T-helper 17 cell (primary cell): ENCODE measurements at regions not wholly inside any gene's neighbourhood (a gene's known extent, or its start where the extent isn't known, plus 50 kb on each side); places are given as distances from the start of the nearest gene placed in this dataset.

Experiments
- ATAC-seq: fragments of 150-1000 bp; cut with Tn5 transposase; 2 replicates; pipeline ENCODE4 v1.10.0; 2021; ENCODE audit warnings: mild to moderate bottlenecking, moderate library complexity
- DNase-seq, 3 donors: peaks; one replicate each; pipeline versions ENCODE4 v3.0.0 to v3.0.0-alpha.2; 2020 to 2021
- H3K9me3 ChIP-seq: one replicate; pipeline ENCODE4 v1.7.0; 2013; ENCODE audit warnings: low read length, mild to moderate bottlenecking; ENCODE audit not compliant: control insufficient read depth, poor library complexity, severe bottlenecking
- H3K27ac Mint-ChIP-seq: one replicate; pipeline ENCODE4 v1.8.0; 2022; ENCODE audit warnings: mild to moderate bottlenecking, moderate library complexity, mixed read lengths
- H3K27me3 Mint-ChIP-seq: one replicate; pipeline ENCODE4 v1.8.0; 2022; ENCODE audit warnings: mixed read lengths
- H3K36me3 Mint-ChIP-seq: one replicate; pipeline ENCODE4 v1.8.0; 2022; ENCODE audit warnings: low read depth, mixed read lengths
- H3K4me1 Mint-ChIP-seq: one replicate; pipeline ENCODE4 v1.8.0; 2022; ENCODE audit warnings: mild to moderate bottlenecking, mixed read lengths
- H3K4me3 Mint-ChIP-seq: one replicate; pipeline ENCODE4 v1.8.0; 2022; ENCODE audit warnings: mild to moderate bottlenecking, moderate library complexity, mixed read lengths

DNA sequence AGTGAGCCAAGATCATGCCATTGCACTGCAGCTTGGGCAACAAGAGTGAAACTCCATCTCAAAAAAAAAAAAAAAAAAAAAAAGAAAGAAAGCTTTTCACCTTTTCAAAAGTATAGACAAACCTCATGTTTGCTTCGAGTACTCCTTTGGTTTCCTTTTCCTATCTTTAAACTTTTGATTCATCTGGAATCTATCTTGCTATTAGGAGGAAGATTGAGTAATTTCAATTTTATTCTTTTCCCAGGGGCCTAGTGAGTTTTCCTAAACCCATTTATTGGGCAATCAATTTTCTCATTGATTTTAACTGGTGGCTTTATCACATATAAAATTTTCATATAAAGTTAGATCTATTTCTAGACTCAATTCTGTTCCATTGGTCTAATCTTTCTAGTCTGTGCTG, 190.5 kb upstream of the VEPH1 start:
- no peaks in the 10 kb centered on the region for H3K4me1 Mint-ChIP-seq
- DNase-seq (no peak), ATAC-seq (no peak)
- H3K27me3 Mint-ChIP-seq, result no peaks in the 10 kb centered on the region
- no peaks in the 10 kb centered on the region for H3K36me3 Mint-ChIP-seq
- H3K9me3 ChIP-seq, result no peaks in the 10 kb centered on the region
- no peak overlapping the region for H3K27ac Mint-ChIP-seq
- H3K4me3 Mint-ChIP-seq, result no peak overlapping the region

DNA sequence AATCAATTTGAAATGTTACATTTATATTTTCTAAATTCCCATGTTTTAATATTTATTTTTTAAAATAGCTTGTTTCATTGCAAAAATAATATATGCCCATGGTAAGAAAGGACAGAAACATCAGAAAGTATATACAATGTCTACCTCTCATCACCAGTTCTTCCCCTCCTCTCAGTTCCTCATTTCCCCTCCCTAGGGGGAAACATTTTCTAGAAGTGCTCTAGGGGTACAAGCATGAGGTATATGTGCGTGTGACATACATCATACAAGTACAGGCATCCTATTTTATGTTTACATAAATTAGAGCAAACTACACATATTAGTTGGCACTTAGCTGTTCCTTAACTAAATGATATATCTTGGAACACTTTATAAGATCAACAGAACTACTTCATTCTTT, 189.3 kb upstream of the VEPH1 start:
- no peak for ATAC-seq
- no peak for DNase-seq
- Mint-ChIP-seq H3K36me3 (no peaks in the 10 kb centered on the region), H3K27ac (no peak overlapping the region), H3K4me1 (no peaks in the 10 kb centered on the region), H3K27me3 (no peaks in the 10 kb centered on the region), H3K4me3 (no peak overlapping the region)
- H3K9me3 ChIP-seq, result no peaks in the 10 kb centered on the region

DNA sequence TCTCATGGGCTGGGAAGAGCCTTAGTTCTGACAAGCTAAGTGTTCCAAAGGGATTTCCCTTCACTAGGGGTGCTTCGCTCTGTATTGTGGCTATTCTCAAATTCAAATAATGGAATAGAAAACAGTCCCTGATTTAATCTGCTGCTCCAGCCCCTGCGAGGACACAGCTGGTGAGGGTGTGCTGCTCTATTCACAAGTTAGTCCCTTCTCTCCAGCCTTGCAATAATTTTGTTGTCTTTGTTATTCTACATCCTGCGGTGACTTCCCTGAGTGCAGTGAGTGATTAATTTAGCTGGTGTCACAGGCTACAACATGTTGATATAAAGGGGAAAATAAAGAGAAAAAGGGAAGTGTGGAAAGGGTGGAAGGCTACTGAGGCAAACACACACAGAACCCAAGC, 180.5 kb upstream of the VEPH1 start:
- Mint-ChIP-seq H3K27ac (no peak overlapping the region), H3K27me3 (peaks cover 2% of the 10 kb centered on the region), H3K4me1 (no peaks in the 10 kb centered on the region), H3K4me3 (no peak overlapping the region), H3K36me3 (no peaks in the 10 kb centered on the region)
- ATAC-seq (no peak), DNase-seq (no peak)
- no peaks in the 10 kb centered on the region for H3K9me3 ChIP-seq

DNA sequence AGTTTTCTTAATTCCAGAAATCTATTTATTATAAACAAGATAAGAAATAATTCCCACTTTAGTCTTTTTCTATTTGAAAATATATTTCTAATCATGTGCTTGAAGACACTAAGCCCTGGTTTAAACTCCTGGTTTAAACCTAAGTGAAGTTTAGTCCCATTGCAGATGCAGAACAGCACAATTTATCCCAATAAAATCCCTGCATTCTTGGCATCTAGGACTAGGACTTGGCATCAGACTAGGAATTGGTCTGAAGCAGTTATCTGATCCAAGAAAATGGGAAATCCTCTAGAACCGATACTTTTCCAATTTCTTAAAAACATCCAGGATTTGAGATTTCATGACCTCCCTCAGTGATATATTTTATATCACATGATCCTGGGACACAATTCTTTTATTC, 168.8 kb upstream of the VEPH1 start:
- Mint-ChIP-seq H3K27ac (no peak overlapping the region), H3K4me1 (no peaks in the 10 kb centered on the region), H3K4me3 (no peak overlapping the region), H3K27me3 (peaks cover 5% of the 10 kb centered on the region), H3K36me3 (no peaks in the 10 kb centered on the region)
- ATAC-seq, result no peak
- DNase-seq, result no peak
- H3K9me3 ChIP-seq, result no peaks in the 10 kb centered on the region

DNA sequence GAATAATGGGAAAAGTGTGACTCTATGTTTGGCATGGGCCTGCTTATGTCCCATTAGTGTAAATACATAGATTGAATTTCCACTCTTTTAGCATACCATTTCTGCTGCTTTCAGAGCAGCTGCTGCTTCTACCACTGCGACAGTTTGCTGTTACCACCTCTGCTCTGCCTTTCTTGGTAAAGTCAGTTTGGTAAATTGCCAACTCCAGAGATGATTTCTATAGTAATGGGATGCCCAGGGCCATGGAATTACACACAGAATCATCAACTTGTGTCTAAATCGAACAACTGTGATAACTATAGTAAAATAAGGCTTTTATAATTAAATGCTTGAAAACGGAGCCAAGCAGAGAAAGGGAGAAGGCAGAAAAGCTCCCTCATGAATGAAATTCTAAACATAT, 168.4 kb upstream of the VEPH1 start:
- Mint-ChIP-seq H3K27ac (no peak overlapping the region), H3K4me3 (no peak overlapping the region), H3K4me1 (no peaks in the 10 kb centered on the region), H3K36me3 (no peaks in the 10 kb centered on the region), H3K27me3 (peaks cover 5% of the 10 kb centered on the region)
- H3K9me3 ChIP-seq, result no peaks in the 10 kb centered on the region
- ATAC-seq, result no peak
- DNase-seq, result no peak

DNA sequence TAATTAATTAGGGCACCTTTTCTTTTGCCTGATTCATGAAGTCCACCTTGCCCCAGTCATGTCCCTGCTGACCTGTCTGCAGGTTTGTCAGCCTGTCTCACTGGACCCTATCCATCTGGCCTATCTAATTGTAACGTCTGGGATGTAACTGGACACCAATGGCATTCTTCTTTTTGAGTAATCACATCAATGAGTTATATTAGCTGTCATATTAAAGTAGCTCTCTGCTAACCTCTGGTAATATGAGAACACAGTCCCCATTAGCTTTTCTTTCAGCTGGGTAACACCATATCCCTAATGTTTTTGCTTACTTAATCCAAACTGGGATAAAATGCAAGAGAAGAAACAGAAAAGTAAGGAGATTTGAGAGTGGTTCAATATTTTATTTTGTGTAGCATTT, 166.2 kb upstream of the VEPH1 start:
- H3K27me3 Mint-ChIP-seq, result peaks cover 16% of the 10 kb centered on the region
- ATAC-seq (no peak), DNase-seq (no peak)
- no peaks in the 10 kb centered on the region for H3K36me3 Mint-ChIP-seq
- no peak overlapping the region for H3K4me3 Mint-ChIP-seq
- H3K9me3 ChIP-seq, result no peaks in the 10 kb centered on the region
- H3K27ac Mint-ChIP-seq, result no peak overlapping the region
- no peaks in the 10 kb centered on the region for H3K4me1 Mint-ChIP-seq

DNA sequence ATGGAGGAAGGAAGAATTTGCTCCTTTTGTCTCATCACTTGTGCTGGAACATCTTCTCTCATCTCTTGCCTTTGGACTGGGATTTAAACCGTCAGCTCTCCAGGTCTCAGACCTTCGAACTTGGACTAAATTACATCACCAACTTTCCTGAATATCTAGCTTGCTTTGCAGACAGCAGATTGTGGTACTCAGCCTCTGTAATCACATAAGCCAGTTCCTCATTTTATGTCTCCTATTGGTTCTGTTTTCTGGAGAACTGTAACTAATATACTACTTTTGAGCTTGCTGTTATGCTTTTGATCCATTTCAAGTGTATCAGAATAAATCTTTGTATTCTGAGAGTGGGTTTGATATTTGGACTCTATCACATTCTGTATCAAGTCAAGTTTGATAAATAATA, 164.3 kb upstream of the VEPH1 start:
- DNase-seq (no peak), ATAC-seq (no peak)
- no peak overlapping the region for H3K4me3 Mint-ChIP-seq
- no peaks in the 10 kb centered on the region for H3K4me1 Mint-ChIP-seq
- H3K27ac Mint-ChIP-seq, result no peak overlapping the region
- no peaks in the 10 kb centered on the region for H3K9me3 ChIP-seq
- H3K27me3 Mint-ChIP-seq, result peaks cover 24% of the 10 kb centered on the region
- H3K36me3 Mint-ChIP-seq, result no peaks in the 10 kb centered on the region

DNA sequence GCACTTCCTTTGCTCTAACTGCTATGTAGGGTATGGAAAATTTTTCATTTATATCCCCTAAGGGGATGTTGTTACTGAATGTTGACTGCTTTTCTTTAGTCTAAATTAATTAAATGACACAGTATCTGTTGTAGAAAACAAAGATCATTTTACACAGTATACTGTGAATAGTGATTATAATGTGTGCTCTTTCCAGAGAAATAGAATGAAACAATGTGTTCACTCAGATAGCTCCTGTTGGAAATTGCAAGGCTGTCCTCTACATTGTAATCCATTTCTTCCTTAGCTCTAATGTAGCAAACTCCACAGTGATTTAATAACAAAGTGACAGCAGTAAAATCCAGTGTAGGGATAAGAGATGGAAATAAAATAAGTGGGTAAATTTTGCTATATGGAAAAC, 159.0 kb upstream of the VEPH1 start:
- no peak overlapping the region for H3K4me3 Mint-ChIP-seq
- H3K36me3 Mint-ChIP-seq, result no peaks in the 10 kb centered on the region
- no peak for ATAC-seq
- H3K27ac Mint-ChIP-seq, result no peak overlapping the region
- no peak for DNase-seq
- H3K27me3 Mint-ChIP-seq, result peaks cover 38% of the 10 kb centered on the region
- H3K9me3 ChIP-seq, result no peaks in the 10 kb centered on the region
- no peaks in the 10 kb centered on the region for H3K4me1 Mint-ChIP-seq

DNA sequence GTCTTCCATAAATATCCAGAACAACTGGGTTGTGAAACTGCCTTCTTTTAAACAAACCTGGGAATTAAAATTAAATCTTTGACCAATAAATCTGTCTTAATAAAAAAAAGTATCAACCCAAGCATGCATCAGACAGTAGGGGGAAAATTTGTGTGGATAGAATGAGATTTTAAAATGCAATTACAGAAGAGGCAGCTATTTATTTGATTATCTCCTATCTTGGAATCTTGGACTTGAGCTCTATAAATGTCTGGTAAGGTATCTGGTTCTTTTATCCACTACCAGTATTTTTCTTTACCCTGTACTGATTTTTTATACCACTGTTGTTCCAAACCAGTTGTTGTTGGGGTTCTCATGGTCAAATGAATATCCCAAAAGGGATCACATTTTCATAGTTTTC, 157.6 kb upstream of the VEPH1 start:
- Mint-ChIP-seq H3K36me3 (no peaks in the 10 kb centered on the region), H3K27ac (no peak overlapping the region), H3K4me3 (no peak overlapping the region), H3K4me1 (no peaks in the 10 kb centered on the region), H3K27me3 (peaks cover 33% of the 10 kb centered on the region)
- ATAC-seq (no peak), DNase-seq (no peak)
- H3K9me3 ChIP-seq, result no peaks in the 10 kb centered on the region

DNA sequence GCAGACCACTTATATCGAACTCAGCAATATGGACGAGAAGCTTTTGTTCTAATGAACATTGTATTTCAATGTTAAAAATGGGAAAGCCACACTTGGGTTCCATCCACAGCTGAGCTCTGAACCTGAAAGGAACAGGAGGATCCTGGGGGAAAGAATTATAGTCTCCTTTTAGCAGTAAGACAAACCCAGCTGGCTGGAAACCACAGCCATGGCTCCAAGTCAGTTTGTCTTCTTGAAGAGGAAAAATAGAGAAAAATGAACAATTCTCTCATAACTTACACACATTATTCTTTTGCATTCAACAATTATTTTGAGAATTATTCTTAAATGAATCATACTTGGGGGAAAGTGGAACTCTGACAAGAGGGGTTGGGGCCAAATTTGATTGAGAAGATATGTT, 149.2 kb upstream of the VEPH1 start:
- no peak for DNase-seq
- Mint-ChIP-seq H3K4me1 (no peaks in the 10 kb centered on the region), H3K36me3 (no peaks in the 10 kb centered on the region), H3K4me3 (no peak overlapping the region), H3K27me3 (peaks cover 11% of the 10 kb centered on the region), H3K27ac (no peak overlapping the region)
- no peak for ATAC-seq
- H3K9me3 ChIP-seq, result no peaks in the 10 kb centered on the region

DNA sequence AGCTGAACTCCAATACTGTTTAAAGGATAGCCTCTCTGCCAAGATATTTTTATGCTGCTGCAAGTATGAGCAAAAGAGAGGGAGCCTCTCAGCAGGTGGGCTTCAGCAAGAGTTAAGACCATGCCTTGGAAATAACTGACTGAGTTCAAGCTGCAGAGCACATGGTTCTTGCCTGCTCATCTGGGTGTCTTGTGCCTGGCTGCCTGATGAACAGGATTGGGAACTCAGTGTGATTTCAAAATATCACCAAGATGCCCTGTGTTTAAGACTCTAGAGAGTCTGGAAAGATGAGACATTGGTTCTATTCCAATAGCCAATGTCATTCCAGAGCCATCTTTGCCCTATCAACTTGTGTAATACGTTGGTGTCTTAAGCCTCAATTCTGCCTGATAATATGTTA, 147.5 kb upstream of the VEPH1 start:
- ATAC-seq, result no peak
- Mint-ChIP-seq H3K27ac (no peak overlapping the region), H3K4me1 (no peaks in the 10 kb centered on the region), H3K4me3 (no peak overlapping the region), H3K27me3 (peaks cover 18% of the 10 kb centered on the region), H3K36me3 (no peaks in the 10 kb centered on the region)
- no peak for DNase-seq
- H3K9me3 ChIP-seq, result no peaks in the 10 kb centered on the region

DNA sequence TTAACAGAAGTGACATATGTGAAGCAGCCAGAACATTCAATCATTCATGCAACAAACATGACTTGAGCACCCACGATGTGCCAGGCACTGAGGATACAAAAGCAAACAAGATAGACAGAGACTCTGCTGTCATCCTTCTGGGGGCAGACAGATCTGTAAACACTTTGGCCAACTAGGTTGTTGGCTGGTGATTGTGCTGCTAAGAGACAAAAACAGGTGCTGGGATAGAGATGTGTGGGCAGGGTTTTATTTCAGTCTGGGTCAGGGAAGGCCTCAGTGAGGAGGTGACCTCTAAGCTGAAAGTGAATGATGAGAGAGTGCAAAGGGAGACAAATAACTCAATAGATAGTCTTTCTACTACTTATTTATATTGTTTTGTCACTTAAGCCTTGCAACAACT, 147.0 kb upstream of the VEPH1 start:
- no peaks in the 10 kb centered on the region for H3K9me3 ChIP-seq
- H3K4me3 Mint-ChIP-seq, result no peak overlapping the region
- no peaks in the 10 kb centered on the region for H3K36me3 Mint-ChIP-seq
- H3K27me3 Mint-ChIP-seq, result peaks cover 18% of the 10 kb centered on the region
- H3K4me1 Mint-ChIP-seq, result no peaks in the 10 kb centered on the region
- no peak for DNase-seq
- ATAC-seq, result no peak
- H3K27ac Mint-ChIP-seq, result no peak overlapping the region

DNA sequence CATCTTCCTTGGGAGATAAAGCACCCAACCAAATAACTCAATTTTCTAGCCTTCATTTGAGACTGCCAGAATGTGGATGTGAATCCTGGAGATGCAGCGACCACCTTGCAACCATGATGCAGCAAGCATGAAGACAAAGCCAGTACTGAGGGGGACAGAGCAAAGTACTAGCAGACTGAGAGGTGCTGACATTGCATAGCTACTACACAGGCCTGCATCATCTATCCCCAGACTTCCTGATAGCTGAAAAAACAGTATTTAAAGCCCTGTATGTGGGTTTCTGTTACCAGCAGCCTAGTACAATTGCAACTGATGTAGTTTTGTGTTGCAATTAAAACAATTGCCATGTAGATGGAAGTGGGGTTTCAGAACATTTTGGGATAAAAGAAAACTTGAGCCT, 146.3 kb upstream of the VEPH1 start:
- no peak overlapping the region for H3K4me3 Mint-ChIP-seq
- DNase-seq (no peak), ATAC-seq (no peak)
- no peaks in the 10 kb centered on the region for H3K4me1 Mint-ChIP-seq
- H3K36me3 Mint-ChIP-seq, result no peaks in the 10 kb centered on the region
- H3K9me3 ChIP-seq, result no peaks in the 10 kb centered on the region
- no peak overlapping the region for H3K27ac Mint-ChIP-seq
- H3K27me3 Mint-ChIP-seq, result peaks cover 22% of the 10 kb centered on the region

DNA sequence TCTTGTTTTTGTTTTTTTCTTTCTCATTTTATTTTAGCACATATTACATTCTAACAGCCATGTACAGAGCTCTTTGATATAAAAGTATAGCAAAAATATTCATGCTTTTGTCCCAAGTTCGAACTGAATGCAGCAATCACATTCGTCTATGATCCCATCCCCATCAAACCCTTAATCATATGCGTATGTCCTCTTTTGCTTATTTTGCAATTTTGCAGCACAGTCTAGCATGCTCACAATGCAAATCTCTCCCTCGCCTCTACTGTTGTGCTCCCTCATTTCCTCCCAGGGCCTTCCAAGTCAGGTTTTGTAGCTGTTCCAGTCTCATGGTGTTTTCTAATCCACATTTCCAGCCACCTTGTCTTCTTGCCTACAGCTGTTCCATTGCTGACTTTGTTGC, 144.6 kb upstream of the VEPH1 start:
- Mint-ChIP-seq H3K4me3 (no peak overlapping the region), H3K27me3 (peaks cover 31% of the 10 kb centered on the region), H3K4me1 (no peaks in the 10 kb centered on the region), H3K27ac (no peak overlapping the region), H3K36me3 (no peaks in the 10 kb centered on the region)
- H3K9me3 ChIP-seq, result no peaks in the 10 kb centered on the region
- ATAC-seq (no peak), DNase-seq (no peak)
